Stomach (tissue), 4 donors: ENCODE measurements at regions not wholly inside any gene's neighbourhood (a gene's known extent, or its start where the extent isn't known, plus 50 kb on each side); places are given as distances from the start of the nearest gene placed in this dataset.

Experiments used
- CTCF ChIP-seq, 7 experiments: fragments of 450-650 bp in 4 of 7; fragments of 200-600 bp in 3 of 7; sonication (generic) in 3 of 7; IDR thresholded peaks; one replicate each; pipeline ENCODE4 v1.5.1; 2016 to 2019; ENCODE audit warnings: antibody characterized with exemption in 7 of 7, control low read depth in 2 of 7, mild to moderate bottlenecking in 1 of 7
- EP300 ChIP-seq: sonication (generic); formaldehyde crosslinking; IDR thresholded peaks from one replicate; pipeline ENCODE4 v1.6.1; 2017; ENCODE audit warnings: antibody characterized with exemption
- POLR2A ChIP-seq, 4 donors: fragments of 450-650 bp; IDR thresholded peaks; one replicate each; pipeline ENCODE4 v1.6.1; 2016; ENCODE audit warnings: antibody characterized with exemption in 4 of 4, control low read depth in 2 of 4, mild to moderate bottlenecking in 1 of 4, moderate library complexity in 1 of 4

GRCh38 chr20:55139173-55139765 is 663.9 kb downstream of the DOK5 start:
- TF ChIP-seq EP300 (no peak), POLR2A (IDR thresholded peaks at IDR 0.05) (no peak), CTCF (IDR thresholded peaks at IDR 0.05) (no peak)
